AG08395 (cell line): ENCODE measurements at regions not wholly inside any gene's neighbourhood (a gene's known extent, or its start where the extent isn't known, plus 50 kb on each side); places are given as distances from the start of the nearest gene placed in this dataset.

Experiments
- DNase-seq: peaks from one replicate; pipeline ENCODE4 v3.0.0; 2012; ENCODE audit warnings: mixed read lengths, low spot score

DNA sequence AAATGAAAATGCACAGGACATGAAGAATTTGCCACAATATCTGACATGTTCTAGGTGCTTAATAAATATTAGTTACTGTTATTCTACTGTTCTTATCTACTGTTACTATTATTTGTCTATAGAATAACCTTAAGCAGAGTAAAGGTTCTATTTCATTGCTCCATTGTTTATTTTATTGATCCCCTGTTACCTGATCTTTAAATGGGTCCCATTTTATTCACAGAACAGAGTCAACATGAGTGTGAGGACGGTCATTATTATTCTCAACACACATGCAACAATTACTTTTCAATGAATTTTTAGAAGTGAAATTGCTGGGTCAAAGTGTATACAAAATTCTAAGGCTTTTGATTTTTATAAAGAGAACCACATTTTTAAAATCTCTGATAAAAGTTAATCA, 186.9 kb downstream of the AHR start:
- DNase-seq: no peak

DNA sequence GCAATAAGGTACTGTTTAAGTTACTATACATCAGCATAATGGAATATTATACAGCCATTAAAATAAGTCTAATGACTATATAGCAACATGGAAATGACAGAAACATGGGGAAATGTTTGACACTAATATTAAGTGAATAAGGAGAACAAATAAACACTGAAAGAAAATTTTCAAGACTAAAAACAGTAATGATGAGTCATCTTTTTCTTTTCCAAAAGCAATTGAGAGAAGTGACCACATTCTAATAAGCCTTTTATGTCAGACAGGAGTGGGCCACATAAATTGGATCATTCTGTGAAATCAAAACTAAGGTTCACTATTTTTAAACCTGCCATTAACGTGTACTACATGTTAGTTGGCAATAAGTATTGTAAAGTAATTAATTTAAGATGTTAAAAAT, 187.5 kb downstream of the AHR start:
- no peak for DNase-seq

- no peak for DNase-seq
These were observed 188.4 kb downstream of the AHR start for GRCh38 chr7:17486835-17487234.

- DNase-seq: no peak
These were observed 188.9 kb downstream of the AHR start for GRCh38 chr7:17487343-17487742.

DNA sequence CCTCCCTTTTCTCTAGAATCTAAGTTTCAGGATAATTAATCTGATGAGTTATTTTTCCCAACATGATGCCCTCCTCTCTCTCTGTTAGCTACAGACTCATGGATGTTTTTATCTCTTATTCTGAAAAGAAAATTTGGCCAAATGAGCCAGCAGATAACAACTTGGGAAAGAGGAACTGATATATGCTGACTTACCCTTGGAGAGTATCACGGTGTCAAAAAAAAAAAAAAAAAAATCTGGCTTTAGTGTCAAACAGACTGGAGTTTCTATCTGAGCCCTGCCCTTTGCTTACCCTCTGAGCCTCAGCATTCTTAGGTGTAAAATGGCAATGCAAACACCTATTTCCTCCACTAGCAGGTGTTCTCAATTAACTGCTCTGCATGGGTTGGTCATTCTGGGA, 190.4 kb downstream of the AHR start:
- DNase-seq: no peak

- no peak for DNase-seq
These were observed 191.5 kb downstream of the AHR start for GRCh38 chr7:17489961-17490360.

DNA sequence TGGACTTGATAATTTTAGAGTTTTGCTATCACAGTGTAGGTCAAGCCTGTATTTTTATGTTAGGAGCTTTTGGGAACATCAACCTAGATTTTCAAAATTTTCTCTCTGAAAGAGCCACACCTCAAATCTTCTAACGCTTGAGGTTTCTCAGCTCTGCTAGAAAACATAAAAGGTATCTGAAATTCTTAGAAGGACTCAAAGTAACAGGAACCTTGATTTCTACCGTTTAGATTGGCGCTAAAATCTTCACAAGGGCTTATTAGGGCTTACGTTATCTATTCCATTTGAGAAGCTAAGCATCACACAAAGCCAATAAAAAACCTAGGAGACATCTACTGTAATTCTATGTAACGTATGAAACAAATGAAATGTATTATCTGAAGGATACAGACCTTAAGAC, 192.4 kb downstream of the AHR start:
- DNase-seq: no peak

DNA sequence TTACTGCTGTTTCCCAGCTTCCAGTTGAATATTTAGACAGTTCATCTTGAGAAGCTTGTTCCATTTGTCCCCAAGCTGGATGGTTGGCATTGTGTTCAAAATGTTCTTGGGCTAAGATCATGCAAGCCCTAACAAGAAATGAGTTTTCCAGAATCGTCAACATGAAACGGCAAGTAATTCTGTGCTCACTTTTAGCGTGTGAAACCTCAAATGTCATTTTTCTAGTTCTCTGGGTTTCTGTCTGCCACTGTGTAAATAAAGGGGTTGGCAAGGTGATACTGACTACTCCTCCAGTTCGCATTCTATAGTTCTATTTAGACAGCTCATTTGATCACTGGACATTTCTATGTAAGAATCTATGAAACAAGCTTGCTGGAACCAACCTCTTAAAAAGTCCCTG, 194.0 kb downstream of the AHR start:
- no peak for DNase-seq

- DNase-seq: no peak
These were observed 195.0 kb downstream of the AHR start for GRCh38 chr7:17493446-17493845.

GRCh38 chr7:17495655-17496394, 197.4 kb downstream of the AHR start:
- DNase-seq: no peak

DNA sequence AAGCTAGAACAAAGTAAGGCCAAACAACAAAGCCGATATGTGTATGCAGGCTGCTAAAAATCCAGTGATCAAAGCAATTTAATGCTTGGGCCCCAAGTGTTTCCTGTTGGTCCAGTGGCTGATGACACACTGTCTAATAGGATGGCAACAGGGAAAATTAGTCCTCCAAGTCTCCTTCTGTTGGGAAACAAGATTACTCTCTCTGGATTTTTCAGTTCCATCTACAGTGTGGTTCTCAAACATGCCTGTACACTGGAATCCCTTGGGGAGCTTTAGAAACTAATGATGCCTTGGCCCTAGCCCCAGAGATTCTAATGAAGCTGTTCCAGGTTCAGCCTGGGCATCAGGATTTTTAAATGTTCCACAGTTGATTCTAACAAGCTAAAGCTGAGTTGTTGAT, 198.7 kb downstream of the AHR start:
- peak; percentile 34 for DNase-seq

GRCh38 chr7:17497549-17498167, 199.2 kb downstream of the AHR start:
- DNase-seq: no peak

GRCh38 chr7:17498230-17498629, 199.8 kb downstream of the AHR start:
- no peak for DNase-seq

GRCh38 chr7:17500736-17501135, 202.3 kb downstream of the AHR start:
- no peak for DNase-seq

- peak; percentile 43 for DNase-seq
These were observed 203.2 kb downstream of the AHR start for GRCh38 chr7:17501441-17502212.

- DNase-seq: no peak
These were observed 204.0 kb downstream of the AHR start for GRCh38 chr7:17502213-17503060.

DNA sequence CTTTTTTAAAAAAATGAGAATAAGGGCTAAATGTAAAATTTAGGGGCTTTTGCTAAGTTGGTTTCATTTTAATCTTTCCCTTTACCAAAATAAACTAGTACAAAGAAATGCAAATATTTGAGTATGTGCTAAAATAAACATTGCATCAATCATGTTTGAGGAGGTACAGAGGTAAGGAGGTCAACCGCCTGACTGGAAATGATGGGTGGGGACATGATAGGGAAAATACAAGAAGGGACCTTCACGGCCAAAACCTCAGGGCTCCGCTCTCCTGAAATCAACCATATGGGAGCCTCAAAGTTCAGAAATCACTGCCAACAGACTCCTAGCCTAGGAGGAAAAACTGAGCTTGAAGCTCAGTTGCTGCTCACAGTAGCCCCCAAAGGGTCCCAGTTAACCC, 207.6 kb downstream of the AHR start:
- no peak for DNase-seq

- DNase-seq: no peak
These were observed 208.1 kb downstream of the AHR start for GRCh38 chr7:17506596-17506995.

DNA sequence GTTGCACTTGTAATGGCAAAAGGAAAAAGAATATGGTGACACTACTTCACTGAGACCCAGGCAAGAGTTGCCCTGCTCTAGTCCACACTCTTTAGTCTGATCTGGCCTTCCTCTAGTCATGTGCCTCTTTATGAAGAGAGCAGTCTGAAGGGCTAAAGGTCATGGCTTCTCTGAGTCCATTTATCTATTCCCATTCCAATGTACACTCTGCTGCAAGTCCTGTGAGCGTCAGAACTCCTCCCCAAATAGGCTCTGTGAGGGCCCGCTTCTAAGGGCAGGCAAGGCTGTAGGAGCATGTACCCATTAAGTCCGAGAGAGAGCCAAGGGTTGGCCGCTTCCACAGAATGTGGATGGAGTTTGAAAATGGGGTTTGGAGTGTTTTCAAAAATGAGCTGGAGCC, 209.3 kb downstream of the AHR start:
- DNase-seq: no peak

- DNase-seq: no peak
These were observed 213.8 kb downstream of the AHR start for GRCh38 chr7:17512181-17512675.

GRCh38 chr7:17516771-17517170, 218.3 kb downstream of the AHR start:
- peak; percentile 47 for DNase-seq

DNA sequence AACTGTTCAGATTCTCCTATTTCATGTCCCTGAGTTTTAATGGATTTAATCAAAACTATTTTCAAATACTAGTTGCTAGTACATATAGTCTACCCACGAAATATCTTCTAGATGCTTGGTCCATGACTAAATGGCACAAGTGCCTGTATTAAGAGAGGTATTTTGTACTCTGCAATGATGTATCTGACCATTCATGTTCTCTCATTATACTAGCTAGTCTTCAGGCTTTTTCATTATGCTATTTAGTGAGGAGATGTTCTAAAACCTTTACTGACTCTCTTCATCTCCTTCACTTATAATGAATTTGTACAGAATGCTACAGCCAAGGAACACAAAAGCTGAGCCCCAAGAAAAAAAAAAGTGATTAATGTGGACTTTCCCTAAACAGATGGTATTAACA, 222.5 kb downstream of the AHR start:
- no peak for DNase-seq
